Left cardiac atrium (tissue), 4 donors: ENCODE measurements at regions not wholly inside any gene's neighbourhood (a gene's known extent, or its start where the extent isn't known, plus 50 kb on each side); places are given as distances from the start of the nearest gene placed in this dataset.
A peak's percentile ranks its signal among the peaks of the same experiment; 100 is the strongest.

ENCODE experiments used
- ATAC-seq, 2 donors: fragments of 200-7000 bp; cut with Tn5 transposase; one replicate each; pipeline ENCODE4 v1.9.1; 2020; ENCODE audit warnings: mild to moderate bottlenecking in 2 of 2, moderate library complexity in 2 of 2
- DNase-seq: peaks from one replicate; pipeline ENCODE4 v3.0.0-alpha.2; 2020
- intact Hi-C, 2 donors: fragments of 100-400 bp; cut with DNase I; formaldehyde crosslinking; loops; one replicate each; pipeline versions ENCODE4 v1.14.1 to v1.15.1; 2022 to 2023
- donor health status: DM: no; HTN: yes; CAD: no.
- donor health status: DM: no; HTN: yes; CAD: no; lungs with severe emphysema.
- donor health status: DM: yes; HTN: yes; CAD: no.
- donor health status: Dilated cardiomyopathy.

GRCh38 chr1:103191327-103191726 lies 83.0 kb upstream of the COL11A1 start:
- intact Hi-C loops, result no loop called here
- ATAC-seq, result no peak
- DNase-seq, result no peak

GRCh38 chr1:103190766-103191165 lies 82.4 kb upstream of the COL11A1 start:
- intact Hi-C loops, result no loop called here
- no peak for DNase-seq
- no peak for ATAC-seq

GRCh38 chr1:103187673-103188072 lies 79.4 kb upstream of the COL11A1 start:
- ATAC-seq, result no peak

GRCh38 chr1:103180660-103181059 lies 72.3 kb upstream of the COL11A1 start:
- intact Hi-C loops, result no loop called here
- ATAC-seq (peak in 1 of 2 donors; percentile 68), DNase-seq (no peak)

More at GRCh38 chr1:103187673-103188072, 79.4 kb upstream of the COL11A1 start:
- intact Hi-C loops, result no loop called here
- DNase-seq, result no peak

- ATAC-seq (no peak), DNase-seq (no peak)
- intact Hi-C loops, result no loop called here
Measured at GRCh38 chr1:103177108-103177775, 68.9 kb upstream of the COL11A1 start.

- no peak for ATAC-seq
- DNase-seq, result no peak
- intact Hi-C loops, result no loop called here
Measured at GRCh38 chr1:103171041-103171590, 62.8 kb upstream of the COL11A1 start.

- ATAC-seq (no peak), DNase-seq (no peak)
- intact Hi-C loops, result no loop called here
Measured at GRCh38 chr1:103170609-103171008, 62.3 kb upstream of the COL11A1 start.

GRCh38 chr1:103162360-103162759 lies 54.0 kb upstream of the COL11A1 start:
- DNase-seq (no peak), ATAC-seq (no peak)
- intact Hi-C loops, result no loop called here

GRCh38 chr1:103160281-103160680 lies 52.0 kb upstream of the COL11A1 start:
- no peak for ATAC-seq
- no peak for DNase-seq
- intact Hi-C loops, result no loop called here
